HEK293 (cell line): ENCODE measurements at regions not wholly inside any gene's neighbourhood (a gene's known extent, or its start where the extent isn't known, plus 50 kb on each side); places are given as distances from the start of the nearest gene placed in this dataset.
A peak's percentile ranks its signal among the peaks of the same experiment; 100 is the strongest.

Experiments
- CTCF ChIA-PET: fragments of 350-600 bp; formaldehyde crosslinking; extraction: SDS; loops from one replicate; lab custom pipeline; 2021; ENCODE audit warnings: antibody characterized with exemption; lab: Yijun Ruan, JAX
- POLR2A ChIA-PET: fragments of 300-600 bp; formaldehyde crosslinking; extraction: SDS; loops from one replicate; lab custom pipeline; 2020; ENCODE audit warnings: antibody characterized with exemption, inconsistent platforms; lab: Yijun Ruan, JAX
- H3K27ac ChIP-seq: fragments of 200-500 bp; sonication (Bioruptor generic); 2 replicates; pipeline ENCODE4 v1.5.1; 2014; ENCODE audit warnings: low read depth, low read length, control low read depth, inconsistent platforms; ENCODE audit errors: extremely low read depth
- H3K36me3 ChIP-seq, 2 experiments: fragments of 200-500 bp in 1 of 2; sonication (Bioruptor generic) in 1 of 2; 1 replicate in 1 of 2; 2 replicates in 1 of 2; pipeline ENCODE4 v1.5.1; 2014 to 2017; ENCODE audit warnings: inconsistent platforms in 2 of 2, low read length in 2 of 2; ENCODE audit not compliant: control insufficient read depth in 2 of 2, insufficient read depth in 1 of 2
- H3K4me1 ChIP-seq: fragments of 200-500 bp; sonication (Bioruptor generic); 2 replicates; pipeline ENCODE4 v1.5.1; 2014; ENCODE audit warnings: mild to moderate bottlenecking, low read length, inconsistent platforms; ENCODE audit not compliant: control insufficient read depth, insufficient read depth
- H3K4me3 ChIP-seq: 2 replicates; pipeline ENCODE4 v1.5.1; 2011; ENCODE audit warnings: low read depth, mild to moderate bottlenecking, control low read depth, low read length, moderate library complexity
- H3K9me3 ChIP-seq: fragments of 200-500 bp; sonication (Bioruptor generic); 2 replicates; pipeline ENCODE4 v1.5.1; 2014; ENCODE audit warnings: low read depth, low read length, inconsistent platforms; ENCODE audit not compliant: control insufficient read depth, insufficient read depth
- FEZF1 ChIP-seq: fragments of 450-650 bp; formaldehyde crosslinking; IDR thresholded peaks from 2 replicates; pipeline ENCODE4 v1.5.1; 2016; ENCODE audit warnings: missing biosample characterization, missing genetic modification characterization
- HOXA7 ChIP-seq: sonication (generic); formaldehyde crosslinking; IDR thresholded peaks from 2 replicates; pipeline ENCODE4 v1.8.1; 2022; ENCODE audit warnings: missing genetic modification reagents, borderline replicate concordance
- HOXC10 ChIP-seq: sonication (generic); formaldehyde crosslinking; IDR thresholded peaks from 2 replicates; pipeline ENCODE4 v1.8.1; 2023; ENCODE audit warnings: mild to moderate bottlenecking, missing genetic modification reagents
- MEIS1 ChIP-seq: sonication (generic); formaldehyde crosslinking; IDR thresholded peaks from 2 replicates; pipeline ENCODE4 v1.8.1; 2022; ENCODE audit warnings: missing genetic modification reagents, mild to moderate bottlenecking, borderline replicate concordance
- SCRT1 ChIP-seq: fragments of 450-650 bp; formaldehyde crosslinking; IDR thresholded peaks from 2 replicates; pipeline ENCODE4 v1.5.1; 2016; ENCODE audit warnings: missing biosample characterization, missing genetic modification characterization, borderline replicate concordance
- ZBTB20 ChIP-seq: fragments of 450-650 bp; formaldehyde crosslinking; IDR thresholded peaks from 2 replicates; pipeline ENCODE4 v1.5.1; 2016; ENCODE audit warnings: missing biosample characterization, missing genetic modification characterization
- ZFHX2 ChIP-seq: fragments of 450-650 bp; formaldehyde crosslinking; conservative IDR thresholded peaks from 2 replicates; pipeline ENCODE4 v1.5.1; 2016; ENCODE audit warnings: missing biosample characterization, missing genetic modification characterization
- ZFP41 ChIP-seq: fragments of 450-650 bp; formaldehyde crosslinking; IDR thresholded peaks from 2 replicates; pipeline ENCODE4 v1.5.1; 2016; ENCODE audit warnings: missing biosample characterization, missing genetic modification characterization, borderline replicate concordance
- ZNF175 ChIP-seq: fragments of 450-650 bp; formaldehyde crosslinking; IDR thresholded peaks from 2 replicates; pipeline ENCODE4 v1.5.1; 2016; ENCODE audit warnings: missing biosample characterization, missing genetic modification characterization
- ZNF2 ChIP-seq: fragments of 450-650 bp; formaldehyde crosslinking; IDR thresholded peaks from 2 replicates; pipeline ENCODE4 v1.5.1; 2016; ENCODE audit warnings: missing biosample characterization, missing genetic modification characterization
- ZNF341 ChIP-seq: fragments of 450-650 bp; formaldehyde crosslinking; IDR thresholded peaks from 2 replicates; pipeline ENCODE4; 2016; ENCODE audit warnings: low read depth, missing biosample characterization, missing genetic modification characterization
- ZNF514 ChIP-seq: fragments of 450-650 bp; formaldehyde crosslinking; IDR thresholded peaks from 2 replicates; pipeline ENCODE4 v1.5.1; 2016; ENCODE audit warnings: missing biosample characterization, missing genetic modification characterization
- ZNF529 ChIP-seq: fragments of 450-650 bp; formaldehyde crosslinking; IDR thresholded peaks from 2 replicates; pipeline ENCODE4 v1.5.1; 2017; ENCODE audit warnings: missing genetic modification characterization, missing biosample characterization; ENCODE audit not compliant: insufficient replicate concordance
- ZNF596 ChIP-seq: fragments of 450-650 bp; IDR thresholded peaks from 2 replicates; pipeline ENCODE4 v1.5.0; 2018; ENCODE audit warnings: missing biosample characterization, mild to moderate bottlenecking, missing genetic modification characterization, moderate library complexity
- ZNF629 ChIP-seq: fragments of 450-650 bp; formaldehyde crosslinking; IDR thresholded peaks from 2 replicates; pipeline ENCODE4 v1.5.1; 2017; ENCODE audit warnings: missing biosample characterization, missing genetic modification characterization
- ZNF670 ChIP-seq: fragments of 450-650 bp; formaldehyde crosslinking; IDR thresholded peaks from 2 replicates; pipeline ENCODE4 v1.5.1; 2016; ENCODE audit warnings: missing biosample characterization, missing genetic modification characterization, low read depth
- ZNF707 ChIP-seq: fragments of 450-650 bp; formaldehyde crosslinking; IDR thresholded peaks from 2 replicates; pipeline ENCODE4 v1.5.1; 2016; ENCODE audit warnings: missing biosample characterization, missing genetic modification characterization
- ZNF747 ChIP-seq: fragments of 450-650 bp; formaldehyde crosslinking; IDR thresholded peaks from 2 replicates; pipeline ENCODE4 v1.5.1; 2016; ENCODE audit warnings: missing biosample characterization, missing genetic modification characterization
- TF ChIP-seq, protein P1 (sequence below): fragments of 450-650 bp; formaldehyde crosslinking; IDR thresholded peaks from 2 replicates; pipeline ENCODE4; 2016; ENCODE audit warnings: missing biosample characterization, missing genetic modification characterization
- TF ChIP-seq, protein P2 (sequence below): fragments of 450-650 bp; IDR thresholded peaks from 2 replicates; pipeline ENCODE4 v1.5.1; 2018; ENCODE audit warnings: missing biosample characterization, mild to moderate bottlenecking, missing genetic modification characterization
- TF ChIP-seq, protein P3 (sequence below): fragments of 450-650 bp; formaldehyde crosslinking; optimal IDR thresholded peaks from 2 replicates; pipeline ENCODE3; 2016; ENCODE audit warnings: missing biosample characterization, mild to moderate bottlenecking, missing genetic modification characterization

DNA sequence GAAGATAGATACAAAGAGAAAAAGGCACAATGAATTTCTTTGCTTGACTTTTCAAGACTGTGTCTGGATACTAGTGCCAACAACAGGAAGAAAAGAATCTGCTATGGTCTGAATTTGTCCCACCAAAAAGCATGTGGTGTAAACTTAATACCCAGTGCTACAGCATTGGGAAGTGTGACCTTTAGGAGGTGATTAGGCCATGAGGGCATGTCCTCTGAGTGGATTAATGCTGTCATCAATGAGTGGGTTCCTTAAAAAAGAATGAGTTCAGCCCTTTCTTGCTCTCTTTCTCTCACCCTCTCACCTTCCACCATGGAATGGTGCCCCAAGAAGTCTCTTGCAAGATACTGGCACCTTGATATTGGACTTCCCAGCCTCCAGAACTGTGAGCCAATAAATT is 155.7 kb upstream of the GPRIN3 start:
- Histone ChIP-seq H3K4me1 (no peaks in the 10 kb centered on the region), H3K27ac (no peak overlapping the region), H3K9me3 (no peaks in the 10 kb centered on the region), H3K36me3 (no peaks in the 10 kb centered on the region), H3K4me3 (no peak overlapping the region)
- no peak for TF ChIP-seq FEZF1 (tag by site-specific recombination)
- POLR2A ChIA-PET: no interaction called here
- CTCF ChIA-PET: no interaction called here

DNA sequence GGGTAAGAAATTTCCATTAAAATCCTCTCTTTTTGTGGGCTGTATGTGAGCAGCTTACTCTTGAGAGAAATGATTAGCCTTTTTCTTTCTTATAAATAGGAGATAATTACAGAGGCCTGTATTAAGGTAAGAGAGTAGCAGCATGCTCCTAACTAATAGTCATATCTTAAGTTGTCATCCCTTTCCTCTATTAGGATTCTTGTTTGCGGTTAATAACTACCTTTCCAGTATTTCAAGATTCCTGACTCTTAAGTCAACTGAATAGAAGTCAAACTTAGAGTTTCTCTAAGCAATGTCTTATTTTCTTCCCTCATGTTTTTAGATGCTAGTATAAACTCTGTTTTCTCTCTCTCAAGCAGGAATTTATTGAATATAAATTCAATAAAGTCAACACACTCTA is 139.9 kb upstream of the GPRIN3 start:
- Histone ChIP-seq H3K9me3 (no peaks in the 10 kb centered on the region), H3K4me3 (no peak overlapping the region), H3K27ac (no peak overlapping the region), H3K36me3 (no peaks in the 10 kb centered on the region), H3K4me1 (no peaks in the 10 kb centered on the region)
- TF ChIP-seq ZNF747 (no peak), ZNF529 (tag by site-specific recombination) (no peak), SCRT1 (tag by site-specific recombination) (no peak), ZFP41 (no peak), ZBTB20 (no peak), ZFHX2 (tag by site-specific recombination) (no peak), ZNF175 (tag by site-specific recombination) (no peak), ZNF670 (tag by site-specific recombination) (no peak), HOXC10 (CRISPR knock-in tag) (no peak), ZNF514 (tag by site-specific recombination) (no peak), MEIS1 (CRISPR knock-in tag) (no peak), ZNF2 (no peak), ZNF341 (tag by site-specific recombination) (no peak), ZNF629 (tag by site-specific recombination) (no peak), HOXA7 (no peak)
- TF ChIP-seq, protein P1, sequence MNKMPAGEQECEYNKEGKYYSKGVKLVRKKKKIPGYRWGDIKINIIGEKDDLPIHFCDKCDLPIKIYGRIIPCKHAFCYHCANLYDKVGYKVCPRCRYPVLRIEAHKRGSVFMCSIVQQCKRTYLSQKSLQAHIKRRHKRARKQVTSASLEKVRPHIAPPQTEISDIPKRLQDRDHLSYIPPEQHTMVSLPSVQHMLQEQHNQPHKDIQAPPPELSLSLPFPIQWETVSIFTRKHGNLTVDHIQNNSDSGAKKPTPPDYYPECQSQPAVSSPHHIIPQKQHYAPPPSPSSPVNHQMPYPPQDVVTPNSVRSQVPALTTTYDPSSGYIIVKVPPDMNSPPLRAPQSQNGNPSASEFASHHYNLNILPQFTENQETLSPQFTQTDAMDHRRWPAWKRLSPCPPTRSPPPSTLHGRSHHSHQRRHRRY (tag by site-specific recombination): no peak
- TF ChIP-seq, protein P2, sequence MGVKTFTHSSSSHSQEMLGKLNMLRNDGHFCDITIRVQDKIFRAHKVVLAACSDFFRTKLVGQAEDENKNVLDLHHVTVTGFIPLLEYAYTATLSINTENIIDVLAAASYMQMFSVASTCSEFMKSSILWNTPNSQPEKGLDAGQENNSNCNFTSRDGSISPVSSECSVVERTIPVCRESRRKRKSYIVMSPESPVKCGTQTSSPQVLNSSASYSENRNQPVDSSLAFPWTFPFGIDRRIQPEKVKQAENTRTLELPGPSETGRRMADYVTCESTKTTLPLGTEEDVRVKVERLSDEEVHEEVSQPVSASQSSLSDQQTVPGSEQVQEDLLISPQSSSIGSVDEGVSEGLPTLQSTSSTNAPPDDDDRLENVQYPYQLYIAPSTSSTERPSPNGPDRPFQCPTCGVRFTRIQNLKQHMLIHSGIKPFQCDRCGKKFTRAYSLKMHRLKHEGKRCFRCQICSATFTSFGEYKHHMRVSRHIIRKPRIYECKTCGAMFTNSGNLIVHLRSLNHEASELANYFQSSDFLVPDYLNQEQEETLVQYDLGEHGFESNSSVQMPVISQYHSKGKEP (tag by site-specific recombination): no peak
- TF ChIP-seq, protein P3, sequence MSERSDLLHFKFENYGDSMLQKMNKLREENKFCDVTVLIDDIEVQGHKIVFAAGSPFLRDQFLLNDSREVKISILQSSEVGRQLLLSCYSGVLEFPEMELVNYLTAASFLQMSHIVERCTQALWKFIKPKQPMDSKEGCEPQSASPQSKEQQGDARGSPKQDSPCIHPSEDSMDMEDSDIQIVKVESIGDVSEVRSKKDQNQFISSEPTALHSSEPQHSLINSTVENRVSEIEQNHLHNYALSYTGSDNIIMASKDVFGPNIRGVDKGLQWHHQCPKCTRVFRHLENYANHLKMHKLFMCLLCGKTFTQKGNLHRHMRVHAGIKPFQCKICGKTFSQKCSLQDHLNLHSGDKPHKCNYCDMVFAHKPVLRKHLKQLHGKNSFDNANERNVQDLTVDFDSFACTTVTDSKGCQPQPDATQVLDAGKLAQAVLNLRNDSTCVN: no peak
- POLR2A ChIA-PET: no interaction called here
- CTCF ChIA-PET: interaction anchor here (0.7 kb wide), 1 partner anchor 11 kb away, joined by 4 read pairs; no protein-coding TSS in a partner anchor

DNA sequence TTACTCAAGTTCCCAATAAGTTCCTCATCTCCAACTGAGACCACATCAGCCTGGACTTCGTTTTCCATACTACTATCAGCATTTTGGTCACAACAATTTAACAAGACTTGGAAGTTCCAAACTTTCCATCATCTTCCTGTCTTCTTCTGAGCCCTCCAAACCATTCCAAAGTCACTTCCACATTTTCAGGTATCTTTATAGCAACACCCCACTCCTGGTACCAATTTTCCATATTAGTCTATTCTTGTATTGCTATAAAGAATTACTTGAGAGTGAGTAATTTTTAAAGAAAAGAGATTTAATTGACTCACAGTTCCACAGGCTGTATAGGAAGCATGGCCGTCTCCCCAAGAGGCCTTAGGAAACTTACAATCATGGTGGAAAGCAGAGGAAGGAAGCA is 138.6 kb upstream of the GPRIN3 start:
- CTCF ChIA-PET: no interaction called here
- TF ChIP-seq ZNF596 (tag by site-specific recombination): no peak
- TF ChIP-seq ZNF707: peak; percentile 93

More for the DNA sequence above, 138.6 kb upstream of the GPRIN3 start:
- Histone ChIP-seq H3K27ac (no peak overlapping the region), H3K4me1 (no peaks in the 10 kb centered on the region), H3K9me3 (no peaks in the 10 kb centered on the region), H3K4me3 (no peak overlapping the region), H3K36me3 (no peaks in the 10 kb centered on the region)
- POLR2A ChIA-PET: no interaction called here
